HG03045 (cell line): ENCODE measurements at regions not wholly inside any gene's neighbourhood (a gene's known extent, or its start where the extent isn't known, plus 50 kb on each side); places are given as distances from the start of the nearest gene placed in this dataset.

Experiments used
- ATAC-seq: cut with Tn5 transposase; IDR thresholded peaks from one replicate; pipeline ENCODE4 v1.9.1; 2021; ENCODE audit warnings: mild to moderate bottlenecking, moderate library complexity; ENCODE audit not compliant: unreplicated experiment

DNA sequence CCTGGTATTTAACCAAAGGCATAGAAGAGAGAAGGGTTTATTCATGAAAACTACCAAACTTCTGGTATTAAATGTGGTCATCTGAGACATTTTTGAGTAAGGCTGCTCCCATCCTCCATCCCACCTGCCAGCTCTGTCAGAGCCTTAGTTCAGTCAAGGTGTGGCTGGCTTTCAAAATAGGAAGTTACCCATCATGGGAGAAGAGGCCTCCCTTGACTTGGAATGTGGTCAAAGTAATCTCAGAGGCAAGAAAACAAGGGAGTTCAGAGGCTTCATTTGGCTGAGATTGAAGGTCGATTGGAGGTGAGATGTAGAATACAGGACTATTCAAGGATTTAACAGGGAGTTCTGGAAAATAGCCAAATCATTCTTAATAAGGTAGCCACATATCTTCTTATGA, 540.4 kb upstream of the ARRDC4 start:
- ATAC-seq = no peak

DNA sequence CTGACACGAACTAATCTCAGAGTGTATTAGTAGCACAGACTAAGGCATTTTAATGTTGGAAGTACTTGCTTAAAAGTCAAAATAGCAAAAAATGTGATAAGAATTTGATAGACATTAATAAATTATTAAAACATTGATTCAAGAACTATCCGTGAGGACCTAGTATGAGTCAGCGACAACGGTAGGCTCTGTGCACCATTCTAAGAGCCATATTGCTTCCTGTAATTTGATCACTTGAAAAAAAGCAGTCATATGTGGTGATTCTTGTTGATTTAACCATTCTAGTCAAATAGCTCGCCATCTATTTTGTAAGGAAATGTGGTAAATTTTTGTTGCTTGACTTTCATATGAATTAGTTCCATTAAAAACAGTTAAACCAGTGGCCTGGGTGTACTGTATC, 534.9 kb upstream of the ARRDC4 start:
- no peak for ATAC-seq

DNA sequence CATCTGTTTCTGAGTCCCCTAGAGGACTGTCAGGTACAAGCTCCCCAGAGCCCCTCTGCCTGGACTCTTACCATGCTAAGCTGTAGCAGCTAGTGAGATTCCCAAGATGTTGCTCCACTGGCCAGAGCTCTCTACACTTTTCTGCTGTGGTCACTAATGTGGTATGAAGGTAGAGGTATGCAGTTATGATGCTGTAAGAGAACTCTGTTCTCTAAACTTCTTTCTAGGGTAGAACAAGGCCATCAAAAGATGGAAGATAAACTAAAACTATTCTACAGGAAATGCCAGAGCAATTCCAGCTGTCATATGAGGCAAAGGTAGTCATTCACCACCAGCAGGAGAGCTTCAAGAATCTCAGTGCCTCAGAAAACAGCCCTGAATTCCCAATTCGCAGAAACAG, 517.4 kb upstream of the ARRDC4 start:
- no peak for ATAC-seq

DNA sequence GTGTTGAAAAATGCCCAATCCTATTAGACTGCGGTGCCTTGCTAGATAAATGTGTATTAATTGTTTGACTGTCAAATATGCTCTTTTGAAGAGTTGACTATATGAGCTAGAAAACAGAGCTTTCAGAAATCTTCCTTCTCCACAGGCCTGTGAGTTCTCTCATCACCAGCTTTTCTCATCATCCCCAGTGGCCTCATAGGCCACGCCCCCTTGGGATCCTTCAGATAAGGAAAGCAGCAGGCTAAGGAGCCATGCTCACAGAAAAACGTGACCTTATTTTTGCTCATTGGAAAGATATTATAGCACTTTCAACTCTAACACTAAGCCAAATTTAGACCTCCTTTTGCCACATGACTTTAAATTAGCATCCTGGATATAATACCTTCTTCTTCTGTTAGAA, 514.4 kb upstream of the ARRDC4 start:
- ATAC-seq = no peak

DNA sequence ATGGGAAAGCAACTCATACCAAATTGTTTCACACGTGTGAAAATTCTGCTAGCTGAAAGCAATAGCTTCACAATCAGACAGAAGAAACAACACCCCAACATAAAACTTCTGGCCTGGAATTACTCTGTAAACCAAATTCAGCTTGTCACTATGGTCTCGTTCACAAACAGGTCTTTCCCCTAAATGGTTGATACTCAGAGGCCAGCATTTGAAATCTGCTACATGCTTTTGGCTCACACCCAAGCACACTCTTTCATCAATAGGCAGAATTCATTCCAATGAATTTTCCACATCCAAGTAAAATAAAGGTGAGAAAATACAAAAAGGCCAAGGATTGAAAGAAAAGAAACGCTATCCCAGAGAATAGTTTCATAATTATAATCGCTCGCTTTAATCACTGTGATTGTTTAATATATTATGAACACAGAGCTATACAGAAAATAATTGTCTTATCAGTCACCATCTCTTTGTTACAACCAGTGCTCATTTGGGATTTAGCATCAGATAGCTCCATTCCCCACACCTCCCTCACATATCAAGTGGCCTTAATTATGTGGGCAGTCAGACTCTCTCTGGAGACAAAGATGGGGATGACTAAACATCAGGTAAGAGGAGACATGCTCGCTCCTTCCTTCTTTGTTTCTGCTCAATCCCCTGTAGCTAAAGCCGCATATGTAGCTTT, 503.8 kb upstream of the ARRDC4 start:
- ATAC-seq = no peak

DNA sequence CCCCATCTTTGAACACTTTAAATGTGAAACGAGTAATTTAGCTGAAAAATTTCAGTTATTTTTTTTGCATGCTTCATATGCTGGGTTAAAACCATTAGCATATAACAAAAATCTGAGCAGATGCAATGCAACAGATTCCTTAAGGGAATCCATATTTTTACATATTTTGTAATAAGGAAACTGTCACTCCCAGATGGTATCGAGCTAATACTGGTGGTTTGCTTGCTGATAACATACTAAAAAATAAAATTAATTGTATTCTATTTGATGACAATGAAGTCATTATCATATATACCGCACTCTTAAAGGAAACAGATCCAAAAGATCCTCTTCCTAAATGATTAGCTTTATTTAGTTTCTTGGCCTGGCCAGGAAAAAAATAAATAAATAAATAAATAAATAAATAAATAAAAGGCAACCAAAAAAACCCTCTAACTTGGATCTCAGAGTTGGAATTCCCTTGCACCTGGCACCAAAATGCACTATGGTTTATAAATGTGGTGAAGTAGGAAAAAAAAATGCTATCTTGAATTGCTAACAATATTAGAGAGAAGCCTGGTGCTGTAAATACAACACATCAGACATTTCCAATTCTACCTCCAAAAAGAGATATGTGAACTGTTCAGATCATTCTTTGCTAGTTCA, 503.2 kb upstream of the ARRDC4 start:
- no peak for ATAC-seq

DNA sequence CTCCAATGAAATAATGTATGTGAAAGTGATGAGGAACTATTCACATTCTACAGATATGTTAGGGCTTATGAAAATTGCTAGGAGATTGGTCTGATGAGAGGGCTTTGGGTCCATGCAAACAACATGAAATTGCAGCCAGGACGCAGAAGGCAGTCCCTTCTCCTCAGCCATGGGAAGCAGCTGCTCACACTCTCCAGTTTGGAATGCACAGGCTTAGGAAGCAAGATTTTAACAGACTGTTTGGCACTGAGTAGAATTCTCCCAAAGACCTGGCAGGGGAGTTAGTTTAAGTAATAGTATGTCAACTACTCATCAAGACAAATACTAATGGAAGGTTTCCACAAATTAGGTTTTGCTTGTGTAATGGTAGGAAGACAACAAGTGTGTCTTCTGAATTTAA, 500.7 kb upstream of the ARRDC4 start:
- ATAC-seq = no peak

DNA sequence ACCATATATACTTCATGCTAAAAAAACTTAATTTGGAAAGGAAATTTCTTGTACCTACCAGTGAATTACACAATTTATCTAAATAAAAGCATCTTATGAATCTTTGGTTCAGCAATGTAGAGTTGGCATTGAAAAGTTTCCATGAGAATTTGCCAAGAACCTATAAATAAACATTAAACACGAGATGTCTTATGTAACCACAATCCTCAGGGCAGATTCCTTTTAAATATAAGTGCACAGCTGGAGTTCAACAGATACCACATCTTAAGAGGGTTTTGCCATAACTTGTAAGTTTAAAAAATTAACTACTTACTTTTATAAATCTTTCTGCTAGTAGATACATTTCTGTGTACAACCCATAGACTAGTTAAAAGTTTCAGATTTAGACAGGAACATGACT, 499.3 kb upstream of the ARRDC4 start:
- ATAC-seq = no peak

DNA sequence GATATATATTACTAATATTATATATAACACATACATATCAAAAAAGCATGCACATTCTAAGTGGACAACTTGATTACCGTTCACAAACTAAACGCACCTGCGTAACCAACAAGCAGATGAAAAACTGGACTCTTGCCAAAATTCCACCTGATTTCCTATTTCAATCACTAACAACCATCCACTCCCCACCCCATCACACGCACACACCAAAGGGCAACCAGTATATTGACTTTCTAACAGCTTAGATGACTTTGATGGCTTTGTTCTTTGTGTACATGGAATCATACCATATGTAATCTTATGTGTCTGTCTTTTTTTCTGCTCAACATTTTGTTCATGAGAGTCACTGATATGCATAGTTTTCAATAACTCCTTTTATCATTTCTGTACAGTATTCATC, 496.8 kb upstream of the ARRDC4 start:
- no peak for ATAC-seq

DNA sequence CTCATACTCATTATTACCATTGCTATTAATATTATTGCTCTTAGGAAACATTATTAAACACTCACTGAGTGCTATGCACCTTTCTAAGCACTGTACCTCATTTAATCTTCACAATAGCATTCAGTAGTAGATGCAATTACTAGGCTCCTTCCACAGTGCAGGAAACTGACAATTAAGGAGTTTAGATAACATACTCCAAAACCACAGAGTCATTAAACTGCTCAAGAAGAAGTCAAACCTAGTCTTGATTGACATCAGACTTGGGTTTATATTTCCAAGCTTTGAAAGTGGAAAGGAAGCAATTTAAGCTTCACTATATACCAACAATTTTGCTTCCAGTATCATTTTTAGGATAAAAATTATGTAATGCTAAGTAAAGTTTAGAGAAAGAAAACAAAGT, 490.1 kb upstream of the ARRDC4 start:
- ATAC-seq = no peak

DNA sequence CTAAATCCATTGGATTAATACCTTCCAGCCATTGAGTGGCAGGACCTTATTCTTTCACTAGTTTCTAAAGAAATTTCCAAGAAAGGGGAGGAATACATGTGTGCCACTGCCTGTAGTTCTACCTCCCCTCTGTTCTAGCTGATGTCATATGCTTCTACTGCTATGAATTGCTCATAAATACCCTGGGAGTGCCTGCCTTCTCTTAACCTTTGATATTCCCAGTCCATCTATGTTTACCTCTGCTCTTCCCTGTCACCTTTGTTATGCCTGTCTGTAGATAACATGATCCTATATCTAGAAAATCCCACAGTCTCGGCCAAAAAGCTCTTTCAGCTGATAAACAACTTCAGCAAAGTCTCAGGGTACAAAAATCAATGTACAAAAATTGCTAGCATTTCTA, 486.9 kb upstream of the ARRDC4 start:
- no peak for ATAC-seq

DNA sequence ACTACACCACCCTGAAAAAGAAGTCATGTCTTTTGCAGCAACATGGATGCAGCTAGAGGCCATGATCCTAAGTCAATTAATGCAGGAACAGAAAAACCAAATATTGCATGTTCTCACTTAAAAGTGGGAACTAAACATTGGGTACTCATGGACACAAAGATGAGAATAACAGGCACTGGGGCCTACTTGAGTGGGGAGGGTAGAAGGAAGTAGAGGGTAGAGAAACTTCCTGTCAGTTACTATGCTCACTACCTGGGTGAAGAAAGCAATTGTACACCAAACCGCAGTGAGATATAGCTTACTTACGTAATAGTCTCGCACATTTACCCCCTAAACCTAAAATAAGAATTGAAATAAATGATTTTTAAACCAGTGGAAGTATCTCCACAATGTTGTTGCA, 480.5 kb upstream of the ARRDC4 start:
- no peak for ATAC-seq

DNA sequence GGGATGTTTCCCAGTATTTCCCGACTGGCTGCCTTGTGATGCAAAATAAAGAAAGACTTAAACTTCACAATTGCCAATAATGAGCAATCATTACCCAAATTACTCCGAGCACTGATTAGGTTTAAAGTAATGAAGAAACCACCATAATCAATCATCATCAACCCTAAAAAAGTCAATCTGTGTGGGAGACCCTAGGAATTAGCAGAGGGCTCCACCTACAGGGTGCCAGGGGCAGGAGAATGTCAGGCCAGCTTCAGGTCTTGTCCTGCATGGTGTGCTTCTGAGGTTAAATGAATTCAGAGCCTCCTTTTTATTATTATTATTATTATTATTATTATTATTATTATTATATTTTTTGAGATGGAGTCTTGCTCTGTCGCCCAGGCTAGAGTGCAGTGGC, 478.0 kb upstream of the ARRDC4 start:
- no peak for ATAC-seq

DNA sequence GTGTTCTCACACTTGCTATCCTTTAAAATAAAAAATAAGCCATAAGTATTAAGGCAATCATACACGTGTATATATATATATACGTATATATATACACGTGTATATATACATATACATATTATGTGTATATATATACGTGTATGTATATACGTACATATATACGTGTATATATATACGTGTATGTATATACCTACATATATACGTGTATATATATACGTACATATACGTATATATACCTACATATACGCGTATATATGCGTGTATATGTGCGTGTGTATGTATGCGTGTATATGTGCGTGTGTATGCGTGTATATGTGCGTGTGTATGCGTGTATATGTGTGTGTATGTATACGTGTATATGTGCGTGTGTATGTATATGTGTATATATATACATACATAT, 477.3 kb upstream of the ARRDC4 start:
- no peak for ATAC-seq

DNA sequence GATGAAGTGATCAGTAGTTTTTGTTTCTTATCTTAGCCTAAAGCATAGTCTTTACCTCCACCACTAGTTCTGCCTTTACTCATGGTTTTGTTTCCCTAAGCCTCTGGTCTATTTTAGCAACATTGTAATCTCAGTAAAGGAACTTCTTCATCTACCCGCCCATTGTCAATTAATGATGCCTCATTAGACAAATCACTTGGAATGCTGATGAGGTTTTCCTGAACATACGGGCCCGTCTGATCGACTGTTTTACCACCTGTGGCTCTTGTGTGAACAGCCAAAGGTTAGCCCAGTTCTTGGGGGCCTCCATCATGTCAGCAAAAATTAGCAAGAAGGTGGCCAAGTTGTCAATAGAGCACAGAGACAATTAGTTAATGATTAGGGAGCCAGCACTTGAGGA, 470.1 kb upstream of the ARRDC4 start:
- no peak for ATAC-seq

DNA sequence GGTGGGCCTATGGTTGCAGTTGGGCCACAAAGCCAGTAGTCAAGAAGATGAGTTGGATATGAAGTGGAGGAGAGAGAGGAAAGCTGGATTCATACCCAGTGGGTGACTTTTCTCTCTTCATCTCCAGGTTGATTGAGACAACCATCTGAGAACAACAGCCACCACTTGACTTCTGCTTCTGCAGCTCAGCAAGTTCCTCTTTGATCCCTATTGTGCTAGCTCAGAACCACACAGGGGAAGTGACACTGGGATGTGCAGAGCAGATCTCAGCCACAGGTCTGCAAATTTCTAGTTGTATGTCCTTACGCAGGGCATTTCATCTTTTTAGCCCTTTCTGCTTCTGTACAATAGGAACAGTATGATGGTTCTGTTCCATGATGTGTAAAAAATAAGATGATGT, 459.2 kb upstream of the ARRDC4 start:
- ATAC-seq = no peak

DNA sequence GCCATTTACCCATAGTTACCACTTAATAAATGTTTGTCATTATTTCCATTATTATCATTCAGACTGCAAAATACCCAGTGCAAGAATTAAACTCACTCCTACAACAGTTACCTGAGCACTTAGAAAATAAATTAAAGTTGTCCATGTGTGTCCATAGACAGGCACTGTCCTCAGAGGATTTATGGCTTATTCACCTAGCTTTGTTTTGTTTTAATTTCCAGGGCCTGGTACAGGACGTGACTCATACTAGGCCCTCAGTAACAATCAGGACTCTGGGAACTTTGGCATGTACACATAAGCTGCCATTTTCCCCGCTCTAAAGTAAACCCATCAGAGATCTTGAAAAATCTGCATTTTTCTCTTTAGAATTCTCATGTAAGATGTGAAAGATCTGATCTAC, 458.5 kb upstream of the ARRDC4 start:
- no peak for ATAC-seq

DNA sequence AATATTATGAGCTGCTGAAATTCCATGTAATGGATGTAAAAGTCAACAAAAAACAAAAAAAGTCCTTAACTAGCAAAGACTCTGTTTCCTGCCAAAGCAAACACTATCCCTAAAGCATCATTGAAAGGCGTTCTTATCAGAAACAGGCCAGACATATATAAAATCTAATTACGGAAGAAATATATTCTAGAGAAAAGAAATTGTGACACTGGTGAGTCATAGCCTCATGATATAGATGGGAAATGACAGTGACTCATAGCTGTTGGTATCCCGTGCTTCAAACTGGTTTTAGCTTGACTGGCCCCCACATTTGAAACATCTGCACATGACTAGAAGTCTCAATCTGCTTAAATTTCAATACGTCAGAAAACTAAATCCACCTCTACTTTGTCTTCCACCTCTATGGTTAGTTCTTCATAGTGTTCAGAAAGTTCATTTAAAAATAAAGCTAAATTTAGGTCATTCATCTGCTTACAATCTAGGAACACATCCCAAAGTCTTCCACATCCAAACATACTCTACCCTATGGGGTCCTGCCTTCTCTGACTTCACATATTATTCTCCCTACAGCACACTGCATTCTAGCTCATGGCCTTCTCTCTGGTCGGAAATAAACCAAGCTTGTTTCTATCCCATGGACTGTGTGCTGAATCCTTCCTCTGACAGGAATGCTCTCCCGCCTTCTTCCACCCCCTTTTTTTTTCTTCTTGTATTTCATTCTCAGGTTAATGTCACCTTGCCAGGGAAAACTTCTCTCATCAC, 456.3 kb upstream of the ARRDC4 start:
- no peak for ATAC-seq

DNA sequence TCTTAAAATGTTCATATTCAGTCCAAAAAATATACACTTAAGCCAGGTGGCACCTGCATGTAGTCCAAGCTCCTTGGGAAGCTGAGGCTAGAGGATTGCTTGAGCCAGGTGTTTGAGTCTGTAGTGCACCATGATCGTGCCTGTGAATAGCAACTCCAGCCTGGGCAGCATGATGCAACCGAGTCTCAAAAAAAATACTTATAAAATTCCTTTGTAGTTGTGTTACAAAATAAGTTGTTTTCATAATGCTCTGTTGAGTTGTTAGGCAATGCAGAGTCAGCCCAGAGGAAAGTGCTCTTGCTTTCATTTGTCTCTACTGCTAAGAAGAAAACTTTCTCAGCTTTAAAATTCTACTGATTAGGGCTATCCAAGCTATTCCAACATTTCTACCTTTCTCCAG, 442.8 kb upstream of the ARRDC4 start:
- ATAC-seq = no peak

DNA sequence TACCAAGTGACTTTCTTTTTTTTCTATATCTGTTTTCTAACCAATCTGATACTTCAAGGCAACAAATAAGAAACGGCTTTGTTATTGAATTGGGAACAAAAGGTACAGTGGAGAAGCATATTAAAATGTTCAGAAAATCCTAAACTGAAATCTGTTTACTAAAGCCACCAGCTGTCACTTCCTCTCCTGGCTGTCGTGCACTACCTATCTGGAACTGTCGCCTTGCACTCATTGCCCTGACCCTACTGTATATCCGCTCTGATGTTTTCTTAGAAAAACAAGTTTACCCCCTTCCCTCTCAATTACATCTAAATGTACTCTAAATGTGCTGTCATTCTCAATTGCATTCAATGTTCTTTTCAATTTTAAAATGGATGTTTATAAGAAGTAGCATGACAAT, 439.8 kb upstream of the ARRDC4 start:
- ATAC-seq = no peak

DNA sequence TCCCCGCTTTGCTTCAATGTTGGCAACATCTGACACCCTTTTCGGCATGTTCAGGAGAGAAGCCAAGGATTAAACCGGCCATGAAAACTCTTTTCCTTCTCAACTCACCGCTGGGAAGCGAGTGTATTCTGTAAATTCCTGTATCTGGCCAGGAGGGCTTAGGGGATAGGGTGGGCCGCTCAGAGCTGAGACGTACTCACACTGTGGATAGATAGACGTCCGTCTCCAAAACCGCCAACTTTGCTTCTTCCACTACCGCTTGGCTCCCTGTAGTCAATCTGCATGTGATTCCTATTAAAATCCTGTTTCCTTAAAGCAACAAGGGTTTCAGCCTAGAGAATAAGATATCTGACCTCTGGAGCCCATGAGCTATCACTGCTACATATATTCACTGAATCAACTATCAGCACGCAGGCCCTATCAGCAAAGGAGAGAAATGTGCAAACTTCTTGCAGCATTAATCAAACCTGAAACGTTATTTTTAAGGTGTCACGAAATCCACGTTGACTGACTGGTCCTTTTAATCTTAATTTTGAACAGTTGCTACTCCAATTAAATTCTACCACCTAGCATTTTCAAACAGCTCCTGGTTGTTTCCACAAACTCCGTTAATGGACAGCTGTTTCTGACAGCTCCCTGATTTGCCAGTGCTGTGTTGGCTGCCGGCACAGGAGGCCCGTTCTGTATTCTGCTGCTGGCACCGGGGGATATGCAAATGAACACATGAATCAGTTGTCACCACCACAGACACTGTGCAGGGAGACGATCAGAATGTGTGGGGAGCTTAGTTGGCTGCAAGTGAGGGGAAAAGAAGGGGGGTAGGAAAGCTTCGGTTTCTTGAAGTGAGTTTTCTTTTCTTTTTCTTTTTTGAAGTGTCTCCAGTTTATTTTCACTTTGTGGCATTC, 438.9 kb upstream of the ARRDC4 start:
- ATAC-seq = no peak
